ENCODE measurements at regions not wholly inside any gene's neighbourhood (a gene's known extent, or its start where the extent isn't known, plus 50 kb on each side); places are given as distances from the start of the nearest gene placed in this dataset.

GRCh38 chr1:110260194-110260593, 50.1 kb downstream of the KCNC4 start:
- TF ChIP-seq CTCF (conservative IDR thresholded peaks at IDR 0.05; ENCODE audit: low read length): no peak
- DNase-seq (ENCODE audit: low read depth): no peak

GRCh38 chr1:110262296-110262695, 52.2 kb downstream of the KCNC4 start:
- H3K4me3 ChIP-seq (ENCODE audit: low read length): no peak overlapping the region
- no peak for TF ChIP-seq CTCF (conservative IDR thresholded peaks at IDR 0.05; ENCODE audit: low read length)
- no peak for DNase-seq (ENCODE audit: low read depth)

More at GRCh38 chr1:110260194-110260593, 50.1 kb downstream of the KCNC4 start:
- no peak overlapping the region for H3K4me3 ChIP-seq (ENCODE audit: low read length)

- no peak overlapping the region for H3K4me3 ChIP-seq (ENCODE audit: low read length)
- TF ChIP-seq CTCF (conservative IDR thresholded peaks at IDR 0.05; ENCODE audit: low read length): no peak
- no peak for DNase-seq (ENCODE audit: low read depth)
Measured at GRCh38 chr1:110262846-110263631, 52.9 kb downstream of the KCNC4 start.

GRCh38 chr1:110264430-110264829, 54.3 kb downstream of the KCNC4 start:
- no peak overlapping the region for H3K4me3 ChIP-seq (ENCODE audit: low read length)
- DNase-seq (ENCODE audit: low read depth): no peak
- TF ChIP-seq CTCF (conservative IDR thresholded peaks at IDR 0.05; ENCODE audit: low read length): no peak

- DNase-seq (ENCODE audit: low read depth): no peak
Measured at GRCh38 chr1:110265186-110265585, 55.1 kb downstream of the KCNC4 start.

GRCh38 chr1:110266834-110267233, 56.7 kb downstream of the KCNC4 start:
- DNase-seq (ENCODE audit: low read depth): no peak
- no peak for TF ChIP-seq CTCF (conservative IDR thresholded peaks at IDR 0.05; ENCODE audit: low read length)
- H3K4me3 ChIP-seq (ENCODE audit: low read length): no peak overlapping the region

More at GRCh38 chr1:110265186-110265585, 55.1 kb downstream of the KCNC4 start:
- TF ChIP-seq CTCF (conservative IDR thresholded peaks at IDR 0.05; ENCODE audit: low read length): no peak
- H3K4me3 ChIP-seq (ENCODE audit: low read length): no peak overlapping the region

GRCh38 chr1:110267260-110267659, 57.1 kb downstream of the KCNC4 start:
- no peak overlapping the region for H3K4me3 ChIP-seq (ENCODE audit: low read length)
- TF ChIP-seq CTCF (conservative IDR thresholded peaks at IDR 0.05; ENCODE audit: low read length): no peak
- DNase-seq (ENCODE audit: low read depth): no peak
